ENCODE measurements at regions not wholly inside any gene's neighbourhood (a gene's known extent, or its start where the extent isn't known, plus 50 kb on each side); places are given as distances from the start of the nearest gene placed in this dataset.
"Not testable (repeated sequence)": the region's sequence is repeated elsewhere in the genome, so short reads cannot be mapped to it uniquely, and the experiment has no call there.

DNA sequence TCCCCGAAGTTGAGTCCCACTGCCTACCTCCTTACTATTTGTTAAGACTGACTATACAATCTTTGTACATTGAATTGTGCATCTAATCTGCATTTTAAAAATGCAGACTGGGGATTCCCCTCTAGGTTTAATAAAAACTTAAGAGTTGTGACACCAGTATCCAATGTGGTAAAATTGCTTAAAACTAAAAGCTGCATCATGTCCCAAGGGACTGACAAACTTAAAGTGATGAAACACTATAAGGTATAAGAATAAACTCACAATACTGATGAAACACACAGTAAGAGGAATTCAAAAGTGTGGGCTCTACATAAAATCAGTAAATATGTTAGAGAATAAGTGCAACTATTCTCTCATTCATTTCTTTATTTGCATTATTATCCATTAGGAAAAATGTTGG lies 1905.1 kb downstream of the MAT2B start:
- DNase-seq (ENCODE audit: low read depth), result no peak

DNA sequence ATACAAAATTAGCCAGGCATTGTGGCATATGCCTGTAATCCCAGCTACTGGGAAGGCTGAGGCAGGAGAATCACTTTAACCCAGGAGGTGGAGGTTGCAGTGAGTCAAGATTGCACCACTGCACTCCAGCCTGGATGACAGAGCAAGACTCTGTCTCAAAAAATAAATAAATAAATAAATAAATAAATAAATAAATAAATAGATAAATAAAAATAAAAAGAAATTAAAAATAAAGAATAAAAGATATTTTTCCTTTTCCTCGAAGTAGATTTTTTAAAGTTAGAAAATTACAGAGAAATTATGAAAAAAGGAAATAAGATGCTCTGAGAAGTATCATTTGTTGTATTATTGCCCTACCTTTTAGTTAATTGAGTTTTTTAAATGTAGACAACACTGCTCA lies 1906.1 kb downstream of the MAT2B start:
- not testable (repeated sequence) for DNase-seq (ENCODE audit: low read depth)

DNA sequence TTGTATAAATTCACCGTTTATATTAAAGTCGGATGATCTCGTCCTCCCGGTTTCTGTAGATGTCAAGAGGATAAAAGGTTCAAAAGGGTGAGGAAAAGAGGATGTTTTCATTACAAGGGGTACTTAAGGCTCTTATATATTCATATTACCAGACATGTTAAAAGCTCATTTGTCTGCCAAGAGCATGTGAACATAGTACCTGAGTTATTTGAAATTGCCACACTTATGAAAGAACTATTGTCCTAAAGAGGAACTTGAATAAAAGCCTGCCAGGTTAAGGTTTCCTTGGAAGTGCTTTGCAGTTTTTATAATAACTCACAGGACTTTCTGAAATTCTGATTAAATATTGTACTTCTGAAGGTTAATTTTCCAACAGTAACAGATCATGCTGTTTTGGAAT lies 1915.1 kb downstream of the MAT2B start:
- DNase-seq (ENCODE audit: low read depth), result no peak

DNA sequence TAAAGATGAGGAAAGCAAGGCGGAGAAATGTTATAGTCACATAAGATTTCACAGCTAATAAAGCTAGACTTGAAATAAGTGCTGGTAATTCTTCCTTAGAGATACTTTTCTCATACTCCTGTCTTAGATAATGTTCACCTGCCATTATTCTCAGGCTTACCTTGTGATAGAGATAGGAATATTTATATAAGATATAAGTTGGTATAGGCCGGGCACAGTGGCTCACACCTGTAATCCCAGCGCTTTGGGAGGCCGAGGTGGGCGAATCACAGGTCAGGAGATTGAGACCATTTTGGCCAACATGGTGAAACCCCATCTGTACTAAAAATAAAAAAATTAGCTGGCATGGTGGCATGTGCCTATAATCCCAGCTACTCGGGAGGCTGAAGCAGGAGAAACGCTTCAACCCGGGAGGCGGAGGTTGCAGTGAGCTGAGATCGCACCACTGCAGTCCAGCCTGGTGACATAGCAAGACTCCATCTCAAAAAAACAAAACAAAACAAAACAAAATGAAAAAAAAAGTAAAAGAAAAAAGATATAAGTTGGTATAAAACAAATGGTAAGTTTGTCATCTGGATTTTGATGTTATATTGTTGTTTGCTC lies 1918.4 kb downstream of the MAT2B start:
- DNase-seq (ENCODE audit: low read depth), result no peak

DNA sequence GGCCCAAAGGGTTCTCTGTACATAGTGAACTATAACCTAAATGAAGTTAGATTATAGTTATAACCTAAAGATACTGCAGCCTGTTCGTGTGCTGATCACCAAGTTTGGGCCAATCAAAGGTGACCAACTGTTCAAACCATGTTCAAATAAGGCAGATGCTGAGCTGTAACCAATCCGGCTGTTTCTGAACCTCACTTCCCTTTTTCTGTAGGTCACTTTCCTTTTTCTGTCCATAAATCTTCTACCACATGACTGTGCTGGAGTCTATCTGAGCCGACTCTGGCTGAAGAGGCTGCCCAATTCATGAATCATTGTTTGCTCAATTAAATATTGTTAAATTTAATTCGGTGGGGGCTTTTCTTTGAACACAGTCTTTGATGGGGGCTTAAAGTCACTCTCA lies 1920.2 kb downstream of the MAT2B start:
- no peak for DNase-seq (ENCODE audit: low read depth)

DNA sequence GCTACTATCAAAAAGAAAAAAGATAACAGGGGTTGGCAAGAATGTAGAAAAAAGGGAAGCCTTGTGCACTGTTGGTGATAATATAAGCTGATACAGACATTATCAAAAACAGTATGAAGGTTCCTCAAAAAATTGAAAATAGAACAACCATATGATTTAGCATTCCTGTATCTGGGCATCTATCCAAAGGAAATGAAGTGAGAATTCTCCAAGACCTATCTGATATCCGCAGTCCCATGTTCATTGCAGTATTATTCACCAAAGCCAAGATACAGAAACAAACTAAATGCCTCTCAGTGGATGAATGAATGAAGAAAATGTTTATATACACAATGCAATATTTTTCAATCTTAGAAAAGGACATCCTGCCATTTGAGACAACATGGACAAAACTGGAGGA lies 1943.3 kb downstream of the MAT2B start:
- no peak for DNase-seq (ENCODE audit: low read depth)

DNA sequence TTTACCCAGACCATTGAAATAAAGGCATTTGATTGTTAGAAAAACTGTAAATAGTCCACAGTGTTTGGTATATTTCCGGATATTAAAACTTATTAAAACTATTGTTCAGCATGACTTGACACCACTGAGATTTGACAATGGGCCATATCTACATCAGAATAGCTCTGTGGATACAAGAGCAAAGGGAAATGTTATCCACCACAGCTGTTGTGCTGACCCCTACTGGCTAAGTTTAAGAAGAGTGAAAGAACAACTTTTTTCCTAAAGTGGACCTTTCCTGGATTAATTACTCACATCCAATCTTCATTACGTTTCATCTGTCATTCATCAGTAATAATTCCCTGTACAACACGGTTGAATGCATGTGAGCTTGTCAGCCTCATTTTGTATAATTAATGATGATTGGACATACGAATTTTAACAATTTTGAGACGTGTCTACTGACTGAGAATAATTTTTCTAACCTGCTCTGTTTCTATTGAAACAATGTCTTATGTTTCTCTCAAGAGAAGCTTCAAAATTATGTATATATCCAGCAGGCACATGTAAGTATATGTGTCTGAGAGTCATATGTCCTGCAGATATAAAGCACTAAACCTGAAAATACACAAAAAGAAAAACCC lies 1952.6 kb downstream of the MAT2B start:
- no peak for DNase-seq (ENCODE audit: low read depth)

DNA sequence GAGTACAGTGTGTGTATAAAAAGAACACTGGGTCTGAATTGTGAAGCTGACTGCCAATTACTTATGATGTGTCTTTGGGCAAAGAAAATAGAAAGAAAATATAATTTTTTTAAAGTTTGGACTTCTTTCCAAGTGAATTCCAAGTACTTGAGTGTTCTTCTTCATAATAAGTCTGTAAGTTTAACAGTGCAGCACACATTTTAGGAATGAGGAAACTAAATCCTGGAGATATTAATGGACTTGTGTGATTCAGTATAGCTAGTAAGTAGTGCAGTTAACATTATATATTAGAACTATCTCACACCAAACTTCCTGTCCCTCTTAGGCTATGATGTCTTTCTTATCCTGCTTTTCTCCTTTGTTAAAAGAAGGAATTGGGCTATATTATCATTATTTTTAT lies 1953.8 kb downstream of the MAT2B start:
- no peak for DNase-seq (ENCODE audit: low read depth)

DNA sequence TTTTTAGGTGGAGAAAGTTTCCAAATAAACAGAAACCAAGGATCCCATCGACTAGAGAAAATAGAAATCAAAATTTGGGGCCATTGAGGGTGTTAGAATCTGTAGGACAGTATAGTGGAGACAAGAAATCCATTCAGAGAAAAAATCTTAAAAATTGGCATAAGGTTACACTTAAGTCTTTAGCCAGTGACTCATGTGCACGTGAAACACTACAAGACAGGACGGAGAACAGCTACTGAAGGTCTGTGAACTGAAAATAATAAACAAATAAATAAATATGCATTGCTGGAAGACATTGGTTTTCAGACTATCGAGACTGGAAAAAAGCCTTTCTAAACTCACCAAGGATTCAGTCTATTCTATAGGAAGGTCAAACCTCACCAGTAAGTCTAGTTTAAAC lies 1955.5 kb downstream of the MAT2B start:
- DNase-seq (ENCODE audit: low read depth), result no peak

DNA sequence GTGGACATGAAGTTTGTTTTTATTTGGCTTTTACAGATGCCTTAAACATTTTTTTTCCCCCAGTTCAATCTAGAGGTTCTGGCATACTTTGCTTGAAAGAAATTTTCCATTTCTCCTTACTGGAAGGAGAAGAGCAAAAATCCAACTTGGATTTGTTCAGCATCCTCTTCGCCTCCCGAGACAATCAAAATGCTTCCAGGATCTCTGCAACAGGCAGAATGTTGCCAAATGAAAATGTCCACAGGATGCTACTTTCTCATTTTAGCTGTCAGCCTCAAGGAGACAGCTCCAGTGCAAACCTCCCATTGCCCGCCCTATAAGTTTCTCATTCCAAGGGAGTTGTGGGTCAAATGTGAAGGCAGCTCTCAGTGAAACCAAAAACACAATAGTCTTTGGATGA lies 1972.1 kb downstream of the MAT2B start:
- no peak for DNase-seq (ENCODE audit: low read depth)

DNA sequence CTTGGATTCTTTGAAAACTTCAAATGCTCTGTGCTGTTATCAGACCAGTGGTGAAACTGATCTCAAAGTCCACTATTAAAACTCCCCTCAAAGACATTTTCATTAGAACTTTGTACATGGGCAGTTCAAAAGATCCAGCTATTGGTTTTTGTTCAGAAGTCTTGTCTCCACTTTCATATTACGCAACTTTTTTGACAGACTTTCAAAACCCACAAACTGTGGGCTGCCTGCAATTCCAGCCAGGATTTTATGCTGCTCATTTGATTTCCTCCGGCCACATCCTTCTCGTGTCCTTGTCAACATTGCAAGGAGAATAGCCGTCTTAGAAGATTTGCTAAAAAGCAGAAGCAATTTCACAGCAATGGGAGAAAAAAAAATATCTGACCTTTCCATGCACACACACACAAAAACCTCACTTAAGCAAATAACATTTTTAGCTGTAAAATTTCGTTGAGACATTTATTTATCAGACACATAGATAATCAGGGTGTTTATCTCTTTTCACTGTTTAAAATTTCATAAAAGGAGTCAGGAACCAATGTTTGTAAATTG lies 1990.5 kb downstream of the MAT2B start:
- no peak for DNase-seq (ENCODE audit: low read depth)

DNA sequence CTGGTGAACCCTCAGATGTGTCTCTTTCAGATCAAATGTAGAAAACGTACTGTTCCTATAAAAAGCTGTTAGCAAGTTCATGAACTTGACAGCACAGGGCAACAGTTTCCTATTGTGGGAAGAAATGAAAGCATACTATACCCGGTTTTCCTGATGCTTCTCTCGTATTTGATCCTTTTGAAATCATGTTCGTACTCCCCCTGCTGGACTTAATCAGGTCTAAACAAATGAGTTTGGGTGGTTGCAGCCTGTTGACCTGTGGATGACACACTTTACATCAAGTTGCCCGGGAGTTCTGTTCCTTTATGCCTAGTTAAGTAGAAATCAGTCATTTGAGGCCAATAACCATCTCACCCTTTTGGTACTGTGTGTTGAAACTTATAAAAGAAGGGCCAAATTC lies 1992.3 kb downstream of the MAT2B start:
- no peak for DNase-seq (ENCODE audit: low read depth)

DNA sequence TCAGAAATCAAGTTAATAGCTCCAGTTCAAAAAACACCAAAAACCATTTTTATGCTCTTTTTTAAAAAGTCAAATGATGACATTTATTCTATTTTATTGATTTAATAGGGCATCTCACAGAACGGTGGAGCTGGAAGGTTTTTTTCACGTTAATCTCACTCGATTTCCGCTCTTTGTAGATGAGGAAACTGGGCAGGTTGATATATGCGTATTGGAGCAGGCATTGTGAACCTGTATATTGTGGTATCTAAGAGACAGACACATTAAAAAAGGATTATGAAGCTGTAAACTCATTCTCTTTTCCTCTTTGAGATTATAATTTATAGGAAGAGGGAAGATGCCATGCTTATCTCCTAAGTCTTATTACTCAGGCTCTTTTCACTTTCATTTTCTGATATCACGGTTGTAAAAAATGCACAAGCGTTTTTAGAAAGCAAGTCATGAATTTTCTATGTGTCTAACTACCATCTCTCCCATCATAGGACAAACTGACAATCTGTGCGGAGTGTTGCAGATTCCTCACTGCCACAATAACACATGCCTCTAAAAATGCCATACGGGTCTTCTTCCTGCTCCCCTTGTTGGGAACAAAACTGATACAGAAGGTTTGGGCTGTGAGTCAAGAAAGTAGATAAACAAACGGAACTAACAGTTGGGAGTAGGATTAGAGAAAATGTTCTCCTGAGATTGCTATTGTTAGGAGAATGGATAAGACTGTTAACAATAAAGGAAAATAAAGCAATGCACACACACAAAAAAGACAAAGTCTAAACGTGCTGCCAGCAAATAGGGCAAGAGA lies 1997.7 kb downstream of the MAT2B start:
- DNase-seq (ENCODE audit: low read depth), result no peak

DNA sequence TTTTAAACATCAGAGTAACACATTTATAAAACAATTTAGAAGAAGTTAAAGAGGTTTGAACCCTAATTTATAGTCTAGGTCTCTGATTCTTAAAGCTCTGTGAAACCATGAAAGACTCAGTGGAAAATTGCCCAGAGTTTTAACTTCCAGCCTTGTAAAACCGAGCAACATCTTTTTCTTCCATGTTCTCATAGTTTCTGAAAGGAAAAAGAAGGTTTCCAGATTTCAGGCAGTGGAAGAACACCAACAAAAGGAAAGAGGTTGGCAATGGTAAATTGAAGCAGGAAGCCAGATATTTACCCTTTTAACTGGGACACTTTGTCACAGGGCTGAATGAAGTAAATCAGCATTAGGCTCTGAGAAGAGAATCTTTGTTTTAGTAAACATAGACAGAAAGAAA lies 1999.3 kb downstream of the MAT2B start:
- DNase-seq (ENCODE audit: low read depth), result no peak

DNA sequence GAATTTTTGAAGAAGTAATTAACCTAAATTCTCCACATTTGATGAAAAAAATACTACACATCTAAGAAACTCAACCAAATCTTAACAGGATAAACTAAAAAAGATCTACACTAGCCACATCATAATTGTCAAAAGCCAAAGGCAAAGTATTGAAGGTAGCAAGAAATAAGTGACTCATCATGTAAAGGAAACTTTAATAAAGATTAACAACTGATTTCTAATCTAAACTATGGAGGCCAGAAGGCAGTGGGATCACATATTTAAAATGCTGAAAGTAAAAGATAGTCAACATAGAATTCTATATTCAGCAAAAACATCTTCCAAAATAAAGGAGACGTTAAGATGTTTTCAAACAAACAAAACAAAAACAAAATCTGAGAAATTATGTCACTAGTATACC lies 2002.9 kb downstream of the MAT2B start:
- no peak for DNase-seq (ENCODE audit: low read depth)

DNA sequence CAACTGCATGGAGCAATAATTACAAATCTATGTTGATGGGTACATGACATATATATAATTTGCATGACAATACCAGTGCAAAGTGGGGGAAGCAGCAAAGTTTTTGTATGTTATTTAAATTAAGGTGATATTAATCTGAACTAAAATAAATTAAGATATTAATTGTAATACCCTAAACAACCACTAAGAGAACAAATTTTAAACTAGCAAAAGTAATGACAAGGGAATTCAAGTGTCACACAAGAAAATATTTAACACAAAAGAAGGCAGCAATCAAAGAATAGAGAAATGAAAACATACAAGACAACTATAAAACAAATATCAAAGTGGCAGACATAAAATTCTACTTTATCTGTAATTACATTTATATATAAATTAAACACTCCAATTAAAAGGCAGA lies 2003.4 kb downstream of the MAT2B start:
- no peak for DNase-seq (ENCODE audit: low read depth)

DNA sequence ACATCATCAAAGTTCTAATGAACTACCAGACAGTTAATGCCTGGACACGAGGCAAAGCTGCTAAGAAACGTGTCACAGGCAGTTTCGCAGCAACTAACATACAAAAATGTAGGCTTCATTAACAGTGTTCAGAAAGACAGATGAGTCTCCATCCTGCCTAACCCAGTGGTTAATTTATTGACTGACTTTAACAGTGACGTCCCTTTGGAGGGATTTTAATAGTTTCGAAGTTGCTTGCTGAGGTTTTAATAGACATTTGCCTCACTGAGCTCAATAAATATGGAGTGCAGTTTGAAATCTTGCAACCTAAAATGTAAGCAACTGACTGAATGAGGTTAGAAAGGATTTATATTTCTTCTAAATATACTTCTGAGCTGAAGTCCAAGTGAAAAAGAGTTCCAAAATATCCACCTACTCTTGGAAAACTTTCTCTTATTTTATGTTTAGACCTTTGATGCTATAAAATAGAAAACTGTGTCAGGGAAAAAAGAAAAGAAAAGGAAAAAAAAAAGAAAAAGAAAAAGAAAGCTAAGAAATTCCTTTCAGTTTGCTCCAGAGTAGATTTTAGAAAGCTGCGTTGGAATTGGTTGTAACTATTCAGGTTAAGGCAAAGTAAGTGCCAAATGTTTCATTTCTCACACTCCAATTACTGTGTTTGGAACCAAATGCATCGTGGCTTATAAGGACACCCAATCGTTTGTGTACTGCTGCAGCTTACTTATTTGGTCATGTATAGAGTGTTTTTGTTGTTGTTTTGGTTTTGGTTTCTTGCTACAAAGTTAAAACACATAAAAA lies 2016.6 kb downstream of the MAT2B start:
- no peak for DNase-seq (ENCODE audit: low read depth)

DNA sequence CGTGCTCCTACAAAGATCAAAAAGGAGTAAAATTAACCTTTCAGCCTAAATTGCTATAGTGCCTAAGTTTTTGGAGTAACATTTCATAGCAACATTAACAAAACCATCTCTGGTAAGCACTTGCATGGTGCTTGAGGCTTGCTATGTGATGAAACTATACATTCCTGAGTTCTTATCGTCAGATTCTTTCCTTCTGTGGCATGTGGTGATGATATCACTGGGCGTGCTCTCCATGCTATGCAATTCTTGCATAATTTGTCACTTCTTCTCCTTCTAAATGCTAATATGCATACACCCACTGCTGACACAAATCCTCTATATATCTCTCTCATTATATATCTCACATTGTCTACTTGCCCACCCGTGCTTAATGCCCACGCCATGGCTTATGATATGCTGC lies 2019.9 kb downstream of the MAT2B start:
- no peak for DNase-seq (ENCODE audit: low read depth)

DNA sequence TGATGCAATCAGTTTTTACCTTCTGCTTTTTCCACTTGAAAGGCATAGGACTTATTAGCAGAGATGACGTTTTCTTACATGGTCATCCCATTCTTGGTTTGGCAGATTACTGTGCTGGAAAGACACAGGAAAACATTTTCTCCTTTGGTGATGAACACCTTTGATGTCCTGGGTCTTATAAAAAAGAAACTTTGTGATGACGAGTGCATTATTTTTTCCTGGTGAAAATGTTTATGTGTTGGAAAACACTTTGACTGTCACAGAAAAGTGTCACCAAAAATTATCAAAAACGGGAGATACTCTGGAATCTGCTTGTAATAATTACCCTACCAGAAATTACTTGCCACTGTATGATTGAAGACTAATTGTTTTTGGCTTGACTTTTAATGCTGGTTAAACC lies 2020.9 kb downstream of the MAT2B start:
- DNase-seq (ENCODE audit: low read depth), result no peak

DNA sequence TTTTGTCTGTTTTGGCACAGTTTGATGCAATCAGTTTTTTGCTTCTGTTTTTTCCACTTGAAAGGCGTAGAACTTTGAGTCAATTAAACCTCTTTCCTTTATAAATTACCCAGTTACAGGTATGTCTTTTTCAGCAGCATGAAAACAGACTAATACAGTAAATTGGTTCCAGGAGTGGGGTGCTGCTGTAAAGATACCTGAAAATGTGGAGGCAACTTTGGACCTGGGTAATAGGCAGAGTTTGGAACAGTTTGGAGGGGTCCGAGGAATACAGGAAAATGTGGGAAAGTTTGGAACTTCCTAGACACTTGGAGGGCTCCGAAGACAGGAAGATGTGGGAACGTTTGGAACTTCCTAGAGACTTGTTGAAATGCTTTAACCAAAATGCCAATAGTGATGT lies 2022.2 kb downstream of the MAT2B start:
- no peak for DNase-seq (ENCODE audit: low read depth)

DNA sequence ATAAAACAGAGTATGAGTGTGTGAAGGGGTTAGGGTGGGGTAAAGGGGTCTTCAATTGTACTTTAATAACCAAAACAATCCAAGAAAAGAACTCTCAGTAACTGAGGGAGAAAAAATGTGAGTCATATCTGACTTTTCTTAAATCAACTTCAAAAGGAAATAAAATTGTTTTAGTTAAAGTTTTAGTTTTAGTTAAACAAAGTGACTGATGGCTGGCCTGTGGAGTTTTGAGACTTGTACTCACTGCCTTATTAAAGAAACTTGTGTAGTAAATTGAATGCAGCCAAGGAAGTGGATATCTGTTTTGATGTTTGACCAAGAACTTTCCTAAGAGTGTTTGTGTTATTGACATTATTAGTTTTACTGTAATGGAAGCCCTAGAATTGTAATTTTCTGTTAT lies 2032.6 kb downstream of the MAT2B start:
- no peak for DNase-seq (ENCODE audit: low read depth)

DNA sequence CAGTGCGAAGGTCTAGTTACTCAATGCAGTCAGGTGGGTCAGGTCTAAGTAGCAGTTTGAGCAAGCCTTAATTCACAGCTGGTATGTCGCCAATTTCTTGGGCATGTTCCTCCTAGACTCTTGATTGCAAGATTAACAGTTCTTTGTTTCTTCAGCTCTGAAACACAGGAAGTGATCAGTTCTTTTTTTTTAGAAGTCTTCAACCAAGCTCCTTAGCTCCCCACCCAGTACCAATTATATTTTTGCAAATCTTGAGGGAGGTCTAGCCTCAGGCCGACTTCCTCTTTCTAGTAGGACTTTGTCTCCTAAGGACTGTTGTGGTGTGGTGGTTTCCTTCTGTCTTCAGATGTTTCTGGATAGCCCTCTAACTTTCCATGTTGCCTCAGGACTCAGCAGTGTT lies 2054.2 kb downstream of the MAT2B start:
- no peak for DNase-seq (ENCODE audit: low read depth)

DNA sequence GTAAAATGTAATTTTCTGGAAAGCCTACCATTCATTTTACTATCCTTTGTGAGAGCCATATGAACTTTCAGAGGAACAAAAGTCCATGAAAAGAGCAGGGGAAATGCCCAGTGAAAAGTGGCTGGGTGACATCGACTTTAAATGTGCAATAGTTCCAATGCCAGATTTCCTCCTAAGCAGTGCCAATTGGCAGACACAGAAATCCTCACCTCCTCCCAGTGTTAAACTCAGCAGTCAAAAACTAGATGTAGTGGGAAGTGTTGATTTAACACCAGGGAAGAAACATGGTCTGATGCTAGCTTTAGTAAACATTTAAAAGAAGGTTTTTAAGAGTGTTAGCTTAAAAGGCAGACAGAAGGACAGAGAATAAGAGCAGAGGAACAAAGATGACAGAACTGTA lies 2055.2 kb downstream of the MAT2B start:
- DNase-seq (ENCODE audit: low read depth), result no peak

Measured in GM04504 (cell line).